PC-3 (cell line): ENCODE measurements at regions not wholly inside any gene's neighbourhood (a gene's known extent, or its start where the extent isn't known, plus 50 kb on each side); places are given as distances from the start of the nearest gene placed in this dataset.

Experiments used
- ATAC-seq: fragments of 200-7000 bp; cut with Tn5 transposase; 2 replicates; pipeline ENCODE4 v1.9.1; 2020; ENCODE audit warnings: mild to moderate bottlenecking, moderate library complexity
- BruUV-seq: library from RNA; stranded (reverse); fragments of 400-500 nt; replicated peaks from 2 replicates; lab custom pipeline; 2021; lab: Mats Ljungman, UMichigan
- CTCF ChIA-PET: fragments of 300-600 bp; sonication (Branson Sonifier 250); formaldehyde crosslinking; loops from one replicate; lab custom pipeline; 2022; ENCODE audit warnings: antibody characterized with exemption; lab: Charles Lee
- POLR2A ChIA-PET: fragments of 300-600 bp; sonication (Branson Sonifier 250); formaldehyde crosslinking; loops from one replicate; lab custom pipeline; 2022; ENCODE audit warnings: antibody characterized with exemption; ENCODE audit not compliant: unreplicated experiment; lab: Charles Lee
- DNase-seq: peaks from one replicate; pipeline ENCODE4 v3.0.0-alpha.2; 2015
- H2AFZ ChIP-seq: fragments of 300-600 bp; sonication (generic); 2 replicates; pipeline ENCODE4 v1.6.0; 2016; ENCODE audit warnings: antibody characterized with exemption, low read length
- H3F3A ChIP-seq: fragments of 300-600 bp; sonication (generic); one replicate; pipeline ENCODE4 v1.6.0; 2017; ENCODE audit warnings: antibody characterized with exemption, low read length, control low read depth, mild to moderate bottlenecking; ENCODE audit not compliant: unreplicated experiment
- H3K27ac ChIP-seq: fragments of 300-600 bp; sonication (generic); 2 replicates; pipeline ENCODE4 v1.5.1; 2016; ENCODE audit warnings: mild to moderate bottlenecking, low read length
- H3K27me3 ChIP-seq: fragments of 300-600 bp; sonication (generic); 2 replicates; pipeline ENCODE4 v1.6.1; 2016; ENCODE audit warnings: low read length, mixed read lengths
- H3K36me3 ChIP-seq: fragments of 300-600 bp; sonication (generic); 2 replicates; pipeline ENCODE4 v1.6.1; 2016; ENCODE audit warnings: low read depth, mixed run types, low read length, mixed read lengths
- H3K4me1 ChIP-seq: fragments of 300-600 bp; sonication (generic); 2 replicates; pipeline ENCODE4 v1.5.1; 2016; ENCODE audit warnings: low read length; ENCODE audit not compliant: insufficient read depth
- H3K4me2 ChIP-seq: fragments of 300-600 bp; sonication (generic); 2 replicates; pipeline ENCODE4 v1.6.0; 2016; ENCODE audit warnings: low read length
- H3K4me3 ChIP-seq: fragments of 300-600 bp; sonication (generic); 2 replicates; pipeline ENCODE4 v1.5.1; 2016; ENCODE audit warnings: mild to moderate bottlenecking, low read length, mixed read lengths
- H3K79me2 ChIP-seq: fragments of 300-600 bp; sonication (generic); 2 replicates; pipeline ENCODE4 v1.6.1; 2017; ENCODE audit warnings: low read length, mixed read lengths
- H3K9ac ChIP-seq: fragments of 300-600 bp; sonication (generic); 2 replicates; pipeline ENCODE4 v1.6.0; 2016; ENCODE audit warnings: mild to moderate bottlenecking, low read length
- H3K9me2 ChIP-seq: fragments of 300-600 bp; sonication (generic); replicated peaks from 2 replicates; pipeline ENCODE4 v1.6.1; 2016; ENCODE audit warnings: mixed run types, low read length, mixed read lengths
- H3K9me3 ChIP-seq: fragments of 300-600 bp; sonication (generic); 2 replicates; pipeline ENCODE4 v1.6.1; 2016; ENCODE audit warnings: low read length, mixed read lengths
- H4K20me1 ChIP-seq: fragments of 300-600 bp; sonication (generic); 2 replicates; pipeline ENCODE4 v1.6.1; 2016; ENCODE audit warnings: low read length, mixed read lengths
- CTCF ChIP-seq: fragments of 300-600 bp; sonication (generic); conservative IDR thresholded peaks from 2 replicates; pipeline ENCODE4 v1.5.1; 2017; ENCODE audit warnings: antibody characterized with exemption, low read depth, mild to moderate bottlenecking, low read length
- EZH2 ChIP-seq: fragments of 300-600 bp; sonication (generic); IDR thresholded peaks from one replicate; pipeline ENCODE4 v1.6.1; 2017; ENCODE audit warnings: antibody characterized with exemption, mild to moderate bottlenecking, low read length; ENCODE audit not compliant: unreplicated experiment
- EZH2phosphoT487 ChIP-seq: fragments of 300-600 bp; sonication (generic); IDR thresholded peaks from 2 replicates; pipeline ENCODE4 v1.6.1; 2018; ENCODE audit warnings: mild to moderate bottlenecking, antibody characterized with exemption, low read length, borderline replicate concordance
- intact Hi-C: fragments of 100-400 bp; cut with micrococcal nuclease; formaldehyde crosslinking; loops from 2 replicates; pipeline ENCODE4 v1.9.0; 2023

- CTCF ChIA-PET = no interaction called here
- no peaks in the 10 kb centered on the region for H3K9me2 ChIP-seq
- TF ChIP-seq EZH2phosphoT487 = no peak
- TF ChIP-seq EZH2 = no peak
- TF ChIP-seq CTCF = no peak
- DNase-seq (no peak), ATAC-seq (no peak)
- no peaks in the 10 kb centered on the region for H3K4me1 ChIP-seq
- no peak overlapping the region for H2AFZ ChIP-seq
- no peaks in the 10 kb centered on the region for H3K36me3 ChIP-seq
- POLR2A ChIA-PET = no interaction called here
- H3K4me3 ChIP-seq = no peak overlapping the region
- no peak overlapping the region for H3K27ac ChIP-seq
- intact Hi-C loops = no loop called here
- H3K9ac ChIP-seq = no peak overlapping the region
- H3K27me3 ChIP-seq = peaks cover 98% of the 10 kb centered on the region
- no peak overlapping the region for H3K4me2 ChIP-seq
- no peaks in the 10 kb centered on the region for H3K9me3 ChIP-seq
- no peaks in the 10 kb centered on the region for H3F3A ChIP-seq
- no peaks in the 10 kb centered on the region for H3K79me2 ChIP-seq
- no TSS peak for BruUV-seq
- no peaks in the 10 kb centered on the region for H4K20me1 ChIP-seq
Measured at GRCh38 chr6:875012-875411, 182.1 kb upstream of the EXOC2 start.

GRCh38 chr6:872570-873125 lies 179.7 kb upstream of the EXOC2 start:
- ATAC-seq (no peak), DNase-seq (no peak)
- Histone ChIP-seq H3K4me1 (no peaks in the 10 kb centered on the region), H3K4me2 (no peak overlapping the region), H3K27ac (no peak overlapping the region), H3K4me3 (no peak overlapping the region), H2AFZ (no peak overlapping the region), H3K9ac (no peak overlapping the region), H3K9me3 (no peaks in the 10 kb centered on the region), H3K36me3 (no peaks in the 10 kb centered on the region), H3K27me3 (peaks cover 96% of the 10 kb centered on the region), H4K20me1 (no peaks in the 10 kb centered on the region), H3F3A (no peaks in the 10 kb centered on the region), H3K9me2 (no peaks in the 10 kb centered on the region), H3K79me2 (no peaks in the 10 kb centered on the region)
- BruUV-seq = no TSS peak
- no peak for TF ChIP-seq EZH2phosphoT487
- TF ChIP-seq EZH2 = no peak
- no peak for TF ChIP-seq CTCF
- POLR2A ChIA-PET = no interaction called here
- CTCF ChIA-PET = no interaction called here
- intact Hi-C loops = no loop called here

GRCh38 chr6:871503-871902 lies 178.6 kb upstream of the EXOC2 start:
- intact Hi-C loops = no loop called here
- ATAC-seq (no peak), DNase-seq (no peak)
- Histone ChIP-seq H3K9me2 (no peaks in the 10 kb centered on the region), H3K79me2 (no peaks in the 10 kb centered on the region), H2AFZ (no peak overlapping the region), H3K27ac (no peak overlapping the region), H3K4me3 (no peak overlapping the region), H3K36me3 (no peaks in the 10 kb centered on the region), H3F3A (no peaks in the 10 kb centered on the region), H3K4me2 (no peak overlapping the region), H3K9me3 (no peaks in the 10 kb centered on the region), H3K27me3 (peaks cover 95% of the 10 kb centered on the region), H4K20me1 (no peaks in the 10 kb centered on the region), H3K9ac (no peak overlapping the region), H3K4me1 (no peaks in the 10 kb centered on the region)
- BruUV-seq = no TSS peak
- ChIA-PET POLR2A (no interaction called here), CTCF (no interaction called here)
- no peak for TF ChIP-seq EZH2phosphoT487
- TF ChIP-seq EZH2 = no peak
- TF ChIP-seq CTCF = no peak
